Esophagus squamous epithelium (tissue), 4 donors: ENCODE measurements at regions not wholly inside any gene's neighbourhood (a gene's known extent, or its start where the extent isn't known, plus 50 kb on each side); places are given as distances from the start of the nearest gene placed in this dataset.

ENCODE experiments used
- POLR2A ChIP-seq, 4 donors: fragments of 450-650 bp; IDR thresholded peaks; one replicate each; pipeline ENCODE4 v1.6.1; 2017; ENCODE audit warnings: antibody characterized with exemption in 4 of 4, mild to moderate bottlenecking in 4 of 4, moderate library complexity in 3 of 4
- TF ChIP-seq, protein P1 (sequence below), 6 experiments: fragments of 450-650 bp in 4 of 6; fragments of 200-600 bp in 2 of 6; sonication (generic) in 2 of 6; IDR thresholded peaks; one replicate each; pipeline ENCODE4 v1.5.1; 2016 to 2019; ENCODE audit warnings: antibody characterized with exemption in 6 of 6, mild to moderate bottlenecking in 4 of 6, moderate library complexity in 4 of 6

DNA sequence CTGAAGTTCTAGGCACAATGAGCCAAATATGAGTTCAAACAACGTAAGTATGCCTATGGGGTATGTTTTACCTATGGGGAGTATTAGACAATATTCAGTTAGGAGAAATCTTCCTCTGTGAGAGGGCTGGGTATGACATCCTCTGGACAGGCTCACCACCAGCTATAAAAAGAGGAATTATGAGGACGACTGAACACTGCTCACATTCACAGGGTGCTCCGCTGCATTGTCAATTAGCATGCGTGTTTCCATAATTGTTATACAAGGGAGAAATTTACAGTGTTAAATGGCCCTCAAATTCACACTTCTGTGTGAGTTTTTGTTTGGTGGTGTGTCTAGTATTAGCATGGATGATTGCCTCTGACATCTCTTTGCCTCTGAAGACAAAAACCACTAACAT, 700.4 kb downstream of the BCL11A start:
- TF ChIP-seq, protein P1, sequence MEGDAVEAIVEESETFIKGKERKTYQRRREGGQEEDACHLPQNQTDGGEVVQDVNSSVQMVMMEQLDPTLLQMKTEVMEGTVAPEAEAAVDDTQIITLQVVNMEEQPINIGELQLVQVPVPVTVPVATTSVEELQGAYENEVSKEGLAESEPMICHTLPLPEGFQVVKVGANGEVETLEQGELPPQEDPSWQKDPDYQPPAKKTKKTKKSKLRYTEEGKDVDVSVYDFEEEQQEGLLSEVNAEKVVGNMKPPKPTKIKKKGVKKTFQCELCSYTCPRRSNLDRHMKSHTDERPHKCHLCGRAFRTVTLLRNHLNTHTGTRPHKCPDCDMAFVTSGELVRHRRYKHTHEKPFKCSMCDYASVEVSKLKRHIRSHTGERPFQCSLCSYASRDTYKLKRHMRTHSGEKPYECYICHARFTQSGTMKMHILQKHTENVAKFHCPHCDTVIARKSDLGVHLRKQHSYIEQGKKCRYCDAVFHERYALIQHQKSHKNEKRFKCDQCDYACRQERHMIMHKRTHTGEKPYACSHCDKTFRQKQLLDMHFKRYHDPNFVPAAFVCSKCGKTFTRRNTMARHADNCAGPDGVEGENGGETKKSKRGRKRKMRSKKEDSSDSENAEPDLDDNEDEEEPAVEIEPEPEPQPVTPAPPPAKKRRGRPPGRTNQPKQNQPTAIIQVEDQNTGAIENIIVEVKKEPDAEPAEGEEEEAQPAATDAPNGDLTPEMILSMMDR (IDR thresholded peaks at IDR 0.05) = no peak
- TF ChIP-seq POLR2A (IDR thresholded peaks at IDR 0.05) = no peak
